Stomach (tissue), 4 donors: ENCODE measurements at regions not wholly inside any gene's neighbourhood (a gene's known extent, or its start where the extent isn't known, plus 50 kb on each side); places are given as distances from the start of the nearest gene placed in this dataset.

Experiments
- CTCF ChIP-seq, 7 experiments: fragments of 450-650 bp in 4 of 7; fragments of 200-600 bp in 3 of 7; sonication (generic) in 3 of 7; IDR thresholded peaks; one replicate each; pipeline ENCODE4 v1.5.1; 2016 to 2019; ENCODE audit warnings: antibody characterized with exemption in 7 of 7, control low read depth in 2 of 7, mild to moderate bottlenecking in 1 of 7
- EP300 ChIP-seq: sonication (generic); formaldehyde crosslinking; IDR thresholded peaks from one replicate; pipeline ENCODE4 v1.6.1; 2017; ENCODE audit warnings: antibody characterized with exemption
- POLR2AphosphoS5 ChIP-seq, 3 donors: sonication (generic); formaldehyde crosslinking; IDR thresholded peaks; one replicate each; pipeline ENCODE4 v1.6.1; 2016; ENCODE audit warnings: antibody characterized with exemption in 3 of 3

- TF ChIP-seq CTCF (IDR thresholded peaks at IDR 0.05) (no peak), POLR2AphosphoS5 (IDR thresholded peaks at IDR 0.05) (no peak), EP300 (no peak)
Measured at GRCh38 chr7:1380821-1381580, 78.3 kb downstream of the MICALL2 start.
